Hypothalamus (tissue), 51 donors: ENCODE measurements at regions not wholly inside any gene's neighbourhood (a gene's known extent, or its start where the extent isn't known, plus 50 kb on each side); places are given as distances from the start of the nearest gene placed in this dataset.
A peak's percentile ranks its signal among the peaks of the same experiment; 100 is the strongest.
"Not testable (repeated sequence)": the region's sequence is repeated elsewhere in the genome, so short reads cannot be mapped to it uniquely, and the experiment has no call there.

Experiments
- DNase-seq, 51 donors: peaks; one replicate each; lab custom pipeline; 2025; lab: John Stamatoyannopoulos, UW

GRCh38 chrX:115960440-115961084, 210.0 kb upstream of the AGTR2 start:
- no peak for DNase-seq

DNA sequence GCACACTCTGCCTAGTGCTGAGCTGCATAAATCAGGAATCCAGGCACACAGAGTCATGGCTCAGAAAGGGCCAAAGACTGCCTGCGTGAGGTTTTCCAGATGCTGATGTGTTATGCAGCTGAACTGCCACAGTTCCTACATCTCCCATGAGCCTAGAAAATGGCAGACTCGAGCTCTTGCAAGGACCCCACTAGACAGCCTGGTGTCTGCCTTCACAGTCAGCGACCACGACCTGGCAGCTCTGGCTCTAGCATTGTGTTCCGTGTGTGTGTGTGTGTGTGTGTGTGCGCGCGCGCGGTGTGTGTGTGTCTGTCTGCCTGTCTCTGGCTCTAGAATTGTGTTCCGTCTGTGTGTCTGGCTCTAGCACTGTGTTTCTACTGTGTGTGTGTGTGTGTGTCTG, 203.6 kb upstream of the AGTR2 start:
- DNase-seq = no peak

GRCh38 chrX:115968436-115969252, 201.9 kb upstream of the AGTR2 start:
- DNase-seq = peak in 35 of 51 donors; percentile 1 to 78 (median 29)

DNA sequence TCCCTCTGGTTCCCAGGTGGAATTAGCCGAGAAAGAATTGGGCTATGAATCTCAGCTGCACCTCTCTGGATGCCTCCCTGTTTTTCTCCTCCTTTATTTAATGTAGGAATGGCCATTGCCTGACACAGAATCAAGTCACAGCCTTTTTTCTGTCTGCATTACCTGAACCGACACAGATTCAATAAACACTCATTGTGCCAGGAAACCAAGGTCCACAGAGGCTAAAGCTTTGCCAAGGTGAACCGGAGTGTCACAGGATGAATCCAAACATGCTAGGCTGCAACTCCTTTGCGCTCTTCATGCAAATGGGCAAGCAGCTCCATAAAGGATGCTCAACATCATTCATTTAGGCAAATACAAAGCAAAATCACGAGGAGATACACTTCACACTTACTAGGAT, 199.8 kb upstream of the AGTR2 start:
- DNase-seq = no peak

DNA sequence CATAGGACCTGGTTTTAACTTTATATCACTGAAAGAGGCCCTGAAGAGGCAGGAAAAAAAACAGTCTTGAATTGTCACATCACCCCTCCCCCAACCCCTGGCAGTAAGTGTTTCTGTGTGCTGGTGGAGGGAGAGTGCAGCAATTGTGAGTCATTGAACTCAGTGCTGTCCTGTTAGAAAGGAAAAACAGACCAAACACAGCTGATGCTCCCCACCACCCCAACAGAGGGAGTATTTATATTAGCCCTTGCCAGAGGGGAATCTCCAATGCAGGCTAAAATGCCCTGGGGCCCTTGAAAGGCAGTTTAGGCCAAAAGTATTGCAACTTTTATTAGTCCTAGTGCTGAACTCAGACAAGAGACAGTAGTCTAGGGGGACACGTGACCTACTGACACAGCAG, 197.8 kb upstream of the AGTR2 start:
- DNase-seq = peak in 2 of 51 donors; percentile 1 to 5

DNA sequence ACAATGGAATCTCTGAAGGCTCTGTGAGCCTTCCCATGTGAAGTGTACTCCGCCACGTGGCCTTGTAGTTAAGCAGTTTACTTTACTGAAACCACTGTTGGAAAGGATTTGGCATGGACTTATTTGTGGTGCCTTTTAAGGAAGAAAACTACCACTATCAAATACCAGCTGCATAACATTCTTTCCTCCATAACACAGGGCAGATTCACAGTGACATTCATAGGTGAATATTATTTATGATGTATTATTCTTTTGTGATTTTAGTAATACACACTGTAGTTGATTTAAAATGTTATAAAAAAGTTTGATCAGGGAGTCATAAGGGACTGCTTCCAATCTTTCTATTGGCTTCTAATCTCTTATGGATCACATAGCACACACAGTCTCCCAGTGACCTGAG, 192.5 kb upstream of the AGTR2 start:
- DNase-seq = no peak

DNA sequence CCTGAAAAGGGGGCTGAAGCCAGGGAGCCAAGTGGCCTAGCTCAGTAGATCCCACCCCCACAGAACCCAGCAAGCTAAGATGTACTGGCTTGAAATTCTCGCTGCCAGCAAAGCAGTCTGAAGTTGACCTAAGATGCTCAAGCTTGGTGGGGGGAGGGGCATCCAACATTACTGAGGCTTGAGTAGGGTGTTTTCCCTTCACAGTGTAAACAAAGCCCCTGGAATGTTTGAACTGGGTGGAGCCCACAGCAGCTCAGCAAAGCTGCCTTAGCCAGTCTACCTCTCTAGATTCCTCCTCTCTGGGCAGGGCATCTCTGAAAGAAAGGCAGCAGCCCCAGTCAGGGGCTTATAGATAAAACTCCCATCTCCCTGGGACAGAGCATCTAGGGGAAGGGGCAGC, 187.4 kb upstream of the AGTR2 start:
- not testable (repeated sequence) for DNase-seq

DNA sequence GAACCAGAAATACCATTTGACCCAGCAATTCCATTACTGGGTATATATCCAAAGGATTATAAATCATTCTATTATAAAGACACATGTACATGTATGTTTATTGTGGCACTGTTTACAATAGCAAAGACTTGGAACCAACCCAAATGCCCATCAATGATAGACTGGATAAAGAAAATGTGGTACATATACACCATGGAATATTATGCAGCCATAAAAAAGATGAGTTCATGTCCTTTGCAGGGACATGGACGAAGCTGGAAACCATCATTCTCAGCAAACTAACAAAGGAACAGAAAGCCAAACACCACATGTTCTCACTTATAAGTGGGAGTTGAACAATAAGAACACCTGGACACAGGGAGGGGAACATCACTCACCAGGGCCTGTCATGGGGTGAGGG, 183.1 kb upstream of the AGTR2 start:
- not testable (repeated sequence) for DNase-seq

GRCh38 chrX:115988825-115989224, 181.7 kb upstream of the AGTR2 start:
- no peak for DNase-seq

- no peak for DNase-seq
Observed at GRCh38 chrX:115989686-115990085, 180.9 kb upstream of the AGTR2 start.

DNA sequence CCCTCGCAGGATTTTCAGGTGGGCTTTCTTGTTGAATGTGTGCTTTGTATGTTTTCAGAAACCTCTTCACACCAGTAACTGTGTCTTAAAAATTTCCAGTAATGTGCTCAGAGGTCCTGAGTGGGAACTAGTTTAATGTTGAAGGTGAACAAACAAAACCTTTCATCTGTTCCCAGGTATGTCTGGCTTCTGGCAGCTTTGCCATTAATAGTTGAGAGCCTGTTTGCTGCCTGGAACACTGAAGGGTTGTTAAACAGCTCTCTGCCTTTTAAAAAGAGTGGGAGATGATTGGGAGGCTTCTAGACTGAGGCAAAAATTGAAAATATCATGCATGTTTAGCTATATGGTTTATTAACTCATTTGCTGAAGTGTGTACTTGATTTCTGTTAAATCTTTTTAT, 161.2 kb upstream of the AGTR2 start:
- peak in 1 of 51 donors; percentile 0 for DNase-seq

GRCh38 chrX:116009861-116010710, 160.5 kb upstream of the AGTR2 start:
- peak in 22 of 51 donors; percentile 0 to 28 (median 1) for DNase-seq

DNA sequence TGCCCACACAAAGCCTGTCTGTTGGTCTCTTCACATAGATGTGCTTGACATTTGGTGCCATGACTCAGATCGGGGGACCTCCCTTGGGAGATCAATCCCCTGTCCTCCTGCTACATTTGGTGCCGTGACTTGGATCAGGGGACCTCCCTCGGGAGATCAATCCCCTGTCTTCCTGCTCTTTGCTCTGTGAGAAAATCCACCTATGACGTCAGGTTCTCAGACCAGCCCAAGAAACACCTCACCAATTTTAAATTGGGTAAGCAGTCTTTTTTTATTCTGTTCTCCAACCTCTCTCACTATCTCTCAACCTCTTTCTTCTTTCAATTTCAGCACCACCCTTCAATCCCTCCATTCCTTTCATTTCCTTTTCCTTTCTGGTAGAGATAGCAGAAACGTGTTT, 159.6 kb upstream of the AGTR2 start:
- DNase-seq = no peak

GRCh38 chrX:116031331-116031730, 139.2 kb upstream of the AGTR2 start:
- no peak for DNase-seq
